ENCODE measurements at regions not wholly inside any gene's neighbourhood (a gene's known extent, or its start where the extent isn't known, plus 50 kb on each side); places are given as distances from the start of the nearest gene placed in this dataset.

DNA sequence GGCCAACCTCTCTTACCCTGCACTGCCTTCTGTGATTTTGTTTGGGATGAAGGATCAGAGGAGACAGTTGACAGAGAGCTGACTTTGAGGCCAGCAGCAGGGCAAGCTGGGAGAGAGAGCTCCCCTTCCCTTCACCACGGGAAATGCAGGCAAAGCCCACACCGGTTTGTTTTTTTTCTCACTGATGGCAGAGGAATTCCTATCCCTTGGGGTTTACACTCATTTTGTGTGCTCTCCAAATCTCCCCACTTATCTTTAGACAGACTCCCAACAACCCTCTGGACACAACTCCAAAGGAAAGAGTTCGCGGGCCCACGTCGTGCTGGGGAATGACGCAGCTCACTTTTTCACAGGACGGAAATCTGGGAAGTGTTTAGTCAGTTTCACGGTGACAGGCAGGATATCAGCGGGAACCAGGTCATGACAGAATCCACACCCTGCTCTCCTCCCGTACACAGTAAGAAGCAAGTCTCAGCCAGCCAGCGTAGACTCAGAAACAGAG, 68.3 kb upstream of the FAM171A1 start:
- intact Hi-C loops (cut with micrococcal nuclease; ENCODE audit: unreplicated experiment), result no loop called here

DNA sequence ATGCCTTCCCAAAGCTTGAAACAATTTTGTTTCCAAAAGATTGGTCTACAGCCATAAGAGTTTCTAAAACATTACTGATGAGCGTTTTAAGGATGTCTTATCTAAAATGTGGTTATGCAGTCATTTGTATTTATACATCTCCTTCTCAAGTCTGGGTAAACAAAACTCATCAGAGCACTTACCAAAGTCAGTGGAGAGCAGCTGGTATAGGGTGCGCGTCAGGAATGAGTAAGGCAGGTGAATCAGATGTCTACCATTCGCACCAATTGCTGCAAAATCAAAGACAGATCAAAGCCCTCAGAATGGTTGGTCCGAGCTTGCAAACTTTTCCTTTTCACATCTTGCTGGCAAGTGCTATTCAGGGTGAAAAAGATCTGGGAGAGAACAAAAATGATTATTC, 65.6 kb upstream of the FAM171A1 start:
- Mint-ChIP-seq H3K27ac (ENCODE audit: unreplicated experiment) (no peak overlapping the region), H3K27me3 (ENCODE audit: insufficient read depth, unreplicated experiment) (peaks cover 3% of the 10 kb centered on the region), H3K9me3 (ENCODE audit: unreplicated experiment) (no peaks in the 10 kb centered on the region), H3K36me3 (ENCODE audit: insufficient read depth, unreplicated experiment) (no peaks in the 10 kb centered on the region), H3K4me1 (ENCODE audit: low read depth, unreplicated experiment) (peaks cover 28% of the 10 kb centered on the region), H3K4me3 (ENCODE audit: unreplicated experiment) (no peak overlapping the region)
- no peaks in the 10 kb centered on the region for H3K36me3 ChIP-seq (ENCODE audit: control insufficient read depth, insufficient read depth, low read length)
- no peak overlapping the region for H3K4me3 ChIP-seq (ENCODE audit: low read depth, low read length)
- ChIA-PET CTCF (no interaction called here), POLR2A (no interaction called here)
- no TSS peak for BruUV-seq (replicated peaks)
- H3K4me1 ChIP-seq, result peaks cover 11% of the 10 kb centered on the region
- H3K27me3 ChIP-seq (replicated peaks; ENCODE audit: control insufficient read depth, insufficient read depth, low read length), result no peaks in the 10 kb centered on the region
- TF ChIP-seq CTCF (IDR thresholded peaks at IDR 0.05; ENCODE audit: insufficient read depth in 1 of 2, low read depth in 1 of 2, low read length in 1 of 2, severe bottlenecking in 1 of 2, unreplicated experiment in 1 of 2), result no peak
- DNase-seq, result no peak
- intact Hi-C loops (cut with micrococcal nuclease; ENCODE audit: unreplicated experiment), result no loop called here
- no peaks in the 10 kb centered on the region for H3K9me3 ChIP-seq

More for the DNA sequence above, 68.3 kb upstream of the FAM171A1 start:
- no TSS peak for BruUV-seq (replicated peaks)
- H3K36me3 Mint-ChIP-seq (ENCODE audit: insufficient read depth, unreplicated experiment), result no peaks in the 10 kb centered on the region
- no peaks in the 10 kb centered on the region for H3K9me3 Mint-ChIP-seq (ENCODE audit: unreplicated experiment)
- CTCF ChIA-PET, result interaction anchor here (0.5 to 1.0 kb wide), 4 partner anchors 9 to 118 kb away, joined by 3 to 4 read pairs (median 3); no protein-coding TSS in a partner anchor
- peak; percentile 34 to 62 for TF ChIP-seq CTCF (IDR thresholded peaks at IDR 0.05; ENCODE audit: insufficient read depth in 1 of 2, low read depth in 1 of 2, low read length in 1 of 2, severe bottlenecking in 1 of 2, unreplicated experiment in 1 of 2)
- Histone ChIP-seq H3K4me3 (ENCODE audit: low read depth, low read length) (peak overlapping the region; percentile 8), H3K27me3 (replicated peaks; ENCODE audit: control insufficient read depth, insufficient read depth, low read length) (no peaks in the 10 kb centered on the region), H3K36me3 (ENCODE audit: control insufficient read depth, insufficient read depth, low read length) (no peaks in the 10 kb centered on the region), H3K4me1 (peaks cover 7% of the 10 kb centered on the region), H3K9me3 (no peaks in the 10 kb centered on the region)
- H3K4me3 Mint-ChIP-seq (ENCODE audit: unreplicated experiment), result peak overlapping the region; percentile 60
- DNase-seq, result peak in 1 of 2 experiments; percentile 39
- peaks cover 17% of the 10 kb centered on the region for H3K4me1 Mint-ChIP-seq (ENCODE audit: low read depth, unreplicated experiment)
- POLR2A ChIA-PET, result interaction anchor here (0.6 kb wide), 1 partner anchor 269 kb away, joined by 3 read pairs; no protein-coding TSS in a partner anchor
- H3K27ac Mint-ChIP-seq (ENCODE audit: unreplicated experiment), result no peak overlapping the region
- peaks cover 6% of the 10 kb centered on the region for H3K27me3 Mint-ChIP-seq (ENCODE audit: insufficient read depth, unreplicated experiment)

GRCh38 chr10:15433850-15434537, 62.9 kb upstream of the FAM171A1 start:
- Histone ChIP-seq H3K4me3 (ENCODE audit: low read depth, low read length) (peak overlapping the region; percentile 27), H3K27me3 (replicated peaks; ENCODE audit: control insufficient read depth, insufficient read depth, low read length) (no peaks in the 10 kb centered on the region), H3K4me1 (peaks cover 4% of the 10 kb centered on the region; the same call in 1 of the 2 replicates), H3K9me3 (no peaks in the 10 kb centered on the region), H3K36me3 (ENCODE audit: control insufficient read depth, insufficient read depth, low read length) (no peaks in the 10 kb centered on the region)
- peak; percentile 79 to 92 for TF ChIP-seq CTCF (IDR thresholded peaks at IDR 0.05; ENCODE audit: insufficient read depth in 1 of 2, low read depth in 1 of 2, low read length in 1 of 2, severe bottlenecking in 1 of 2, unreplicated experiment in 1 of 2)
- H3K27ac Mint-ChIP-seq (ENCODE audit: unreplicated experiment), result no peak overlapping the region
- ChIA-PET POLR2A (no interaction called here), CTCF (interaction anchor here (0.6 to 1.0 kb wide), 3 partner anchors 15 to 807 kb away, joined by 3 to 4 read pairs (median 3); no protein-coding TSS in a partner anchor)
- intact Hi-C loops (cut with micrococcal nuclease; ENCODE audit: unreplicated experiment), result loop anchor here (1.0 to 5.0 kb wide), 4 partner anchors 123 to 391 kb away; no protein-coding TSS in a partner anchor
- no peaks in the 10 kb centered on the region for H3K9me3 Mint-ChIP-seq (ENCODE audit: unreplicated experiment)
- peak overlapping the region; percentile 70 for H3K4me3 Mint-ChIP-seq (ENCODE audit: unreplicated experiment)
- H3K36me3 Mint-ChIP-seq (ENCODE audit: insufficient read depth, unreplicated experiment), result no peaks in the 10 kb centered on the region
- peak in 1 of 2 experiments; percentile 74 for DNase-seq
- BruUV-seq (replicated peaks), result no TSS peak
- H3K4me1 Mint-ChIP-seq (ENCODE audit: low read depth, unreplicated experiment), result peaks cover 15% of the 10 kb centered on the region
- peaks cover 3% of the 10 kb centered on the region for H3K27me3 Mint-ChIP-seq (ENCODE audit: insufficient read depth, unreplicated experiment)

Measured in Caco-2 (cell line).